GDM1 (cell line): ENCODE measurements at regions not wholly inside any gene's neighbourhood (a gene's known extent, or its start where the extent isn't known, plus 50 kb on each side); places are given as distances from the start of the nearest gene placed in this dataset.

Experiments
- DNase-seq: peaks from one replicate; lab custom pipeline; 2025; lab: John Stamatoyannopoulos, UW

DNA sequence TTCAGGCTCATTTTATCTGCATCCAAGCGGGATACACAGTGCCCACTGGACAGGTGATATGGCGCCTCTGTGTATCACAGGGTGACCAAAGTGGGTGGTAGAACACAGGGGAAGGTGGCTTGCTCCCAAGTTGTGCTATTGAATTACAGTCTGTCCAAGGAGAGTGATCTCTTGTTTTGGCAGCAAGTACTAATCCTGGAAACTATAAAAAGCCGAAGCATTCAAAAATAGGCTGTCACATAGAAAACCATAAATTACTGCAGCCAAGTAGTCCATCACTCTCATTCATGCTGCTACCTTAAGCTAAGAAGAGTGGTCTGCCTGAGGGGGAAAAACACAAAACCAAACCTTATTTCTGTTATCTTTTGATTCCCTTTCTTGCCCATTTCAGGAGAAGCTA is 237.1 kb upstream of the POU3F3 start:
- DNase-seq: no peak

DNA sequence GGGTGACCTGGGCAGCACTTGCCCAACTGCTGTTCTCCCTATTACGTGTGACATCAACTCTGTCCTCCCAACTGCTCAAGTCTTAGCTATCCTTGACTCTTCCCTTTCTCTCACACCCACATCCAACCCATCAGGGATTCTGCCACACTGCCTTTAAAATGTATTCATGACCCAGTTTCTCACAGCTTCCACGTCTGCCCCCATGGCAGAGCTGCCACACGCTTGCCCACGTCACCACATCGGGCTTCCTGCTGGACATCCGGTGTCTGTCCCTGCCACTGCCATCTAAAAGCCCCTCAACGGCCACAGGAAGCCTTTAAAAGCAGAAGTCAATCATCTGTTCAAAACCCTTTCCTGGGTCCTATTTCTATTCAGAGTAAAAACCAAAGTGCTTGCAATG is 233.1 kb upstream of the POU3F3 start:
- no peak for DNase-seq

DNA sequence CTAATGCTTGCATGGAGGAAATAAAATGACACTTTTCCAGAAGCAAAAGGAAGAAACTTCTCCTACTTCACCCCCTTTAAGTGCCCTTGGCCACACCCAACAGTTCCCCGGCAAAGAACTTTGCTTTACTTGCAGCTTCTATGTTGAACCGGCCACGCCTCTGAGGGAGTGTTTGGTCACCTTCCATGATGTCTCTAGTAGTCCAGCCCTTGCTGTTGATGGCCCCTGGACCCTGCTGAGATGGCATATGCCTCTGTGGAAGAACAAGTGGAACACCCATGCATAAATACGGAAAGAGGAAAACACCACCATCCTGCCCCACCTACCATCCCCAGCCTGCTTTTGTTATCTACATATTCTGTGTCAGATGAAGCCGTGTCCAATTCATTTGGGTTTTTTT is 218.3 kb upstream of the POU3F3 start:
- DNase-seq: no peak

DNA sequence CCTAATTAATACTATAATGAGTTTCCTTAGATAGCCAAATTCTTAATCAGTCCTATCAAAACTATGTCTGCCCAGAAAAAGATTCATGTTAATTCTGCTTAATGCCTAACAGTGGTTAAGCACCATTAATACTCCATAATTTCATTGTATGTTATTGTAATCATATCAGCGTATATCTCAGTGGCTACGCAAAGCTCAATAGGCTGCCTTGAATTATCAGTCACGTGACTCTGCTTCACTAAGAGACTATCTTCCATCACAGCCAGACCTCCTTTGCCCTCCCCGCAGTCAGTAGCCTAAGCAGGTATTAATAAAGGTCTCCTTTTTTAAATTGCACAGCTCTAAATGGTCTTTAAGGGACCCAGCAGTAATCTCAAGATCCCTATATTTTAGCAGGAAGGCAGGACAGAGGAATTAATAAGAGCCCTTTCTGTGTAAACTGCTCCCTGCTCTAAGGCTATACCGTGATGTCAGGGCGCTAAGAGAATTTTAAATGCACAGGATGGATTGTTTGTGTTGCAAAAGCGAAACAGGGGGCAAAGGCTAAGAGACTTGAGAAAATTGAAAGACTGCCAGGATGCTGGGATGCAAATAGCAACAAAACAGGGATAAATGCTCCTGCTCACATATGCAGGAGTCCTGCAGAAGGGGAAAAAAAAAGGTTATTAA is 215.6 kb upstream of the POU3F3 start:
- no peak for DNase-seq

DNA sequence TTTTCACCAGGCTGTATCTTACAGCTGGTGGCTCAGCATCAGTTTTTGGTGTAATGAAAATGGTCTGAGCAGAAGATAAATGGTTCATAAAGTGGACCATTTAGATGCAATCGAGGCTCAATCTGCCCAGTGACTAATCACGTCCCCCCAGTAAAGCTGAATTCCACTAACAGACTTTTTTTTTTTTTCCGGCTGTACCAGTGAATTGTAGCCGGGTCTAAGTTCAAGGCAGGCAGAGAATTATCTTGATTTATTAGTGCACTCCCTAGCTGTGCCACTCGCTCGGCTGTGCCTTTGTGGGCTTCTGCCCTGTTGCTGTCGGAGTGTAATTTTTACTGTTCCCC is 215.1 kb upstream of the POU3F3 start:
- no peak for DNase-seq

DNA sequence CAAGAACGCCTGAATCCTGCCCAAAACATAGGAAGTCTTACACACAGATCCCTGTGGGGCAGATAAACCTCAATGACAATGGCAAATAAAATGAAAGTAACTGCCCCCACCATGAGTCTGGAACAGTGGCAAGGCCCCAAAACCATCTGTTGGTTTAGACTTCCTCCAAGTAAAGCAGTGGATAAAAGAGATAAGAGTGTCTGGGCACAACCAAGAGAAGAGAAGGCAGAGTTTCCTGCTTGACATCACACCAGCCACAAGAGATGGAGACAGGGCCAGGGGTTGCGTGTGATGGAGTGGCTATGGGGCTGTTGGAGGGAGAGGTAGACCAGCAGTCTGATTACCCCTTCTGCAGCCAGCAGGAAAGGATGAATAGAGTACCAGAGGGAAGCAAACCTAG is 212.1 kb upstream of the POU3F3 start:
- peak; percentile 93 for DNase-seq

DNA sequence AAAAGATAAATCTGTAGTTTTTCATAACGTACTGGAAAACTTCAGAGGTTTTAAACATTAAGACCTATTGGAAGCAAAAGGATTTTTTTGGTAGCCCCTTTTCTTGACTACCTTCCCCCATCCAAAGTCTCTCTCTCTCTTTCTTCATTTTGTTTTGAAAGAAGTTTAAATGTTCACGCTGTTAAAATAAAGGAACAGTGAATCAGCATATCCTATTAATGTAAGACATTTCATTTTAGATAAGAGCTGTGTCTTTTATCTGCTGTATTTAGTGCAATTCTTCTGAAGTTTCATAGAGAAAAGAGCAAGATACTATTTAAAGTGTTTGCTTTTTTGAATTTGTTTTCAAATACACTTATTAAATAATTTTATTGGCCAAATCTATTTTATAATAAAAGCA is 205.5 kb upstream of the POU3F3 start:
- DNase-seq: no peak

DNA sequence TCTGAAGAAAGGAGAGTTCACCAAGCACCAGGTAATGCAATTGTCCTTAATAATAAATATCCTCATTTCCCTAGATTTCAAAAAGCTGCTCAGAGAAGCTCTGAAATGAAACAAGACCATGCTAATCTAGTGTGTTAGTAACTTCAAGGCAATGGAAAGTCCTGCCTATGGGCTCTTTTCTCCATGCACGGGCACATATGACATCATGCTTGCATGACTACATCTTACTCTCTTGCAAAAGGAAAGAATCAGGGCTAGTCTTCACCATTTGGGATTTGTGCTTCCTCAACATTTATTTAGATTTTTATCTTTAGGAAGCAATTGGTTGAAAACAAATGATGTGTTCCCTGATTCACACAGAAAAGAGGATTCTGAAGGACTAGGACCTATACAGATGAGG is 204.0 kb upstream of the POU3F3 start:
- DNase-seq: no peak

DNA sequence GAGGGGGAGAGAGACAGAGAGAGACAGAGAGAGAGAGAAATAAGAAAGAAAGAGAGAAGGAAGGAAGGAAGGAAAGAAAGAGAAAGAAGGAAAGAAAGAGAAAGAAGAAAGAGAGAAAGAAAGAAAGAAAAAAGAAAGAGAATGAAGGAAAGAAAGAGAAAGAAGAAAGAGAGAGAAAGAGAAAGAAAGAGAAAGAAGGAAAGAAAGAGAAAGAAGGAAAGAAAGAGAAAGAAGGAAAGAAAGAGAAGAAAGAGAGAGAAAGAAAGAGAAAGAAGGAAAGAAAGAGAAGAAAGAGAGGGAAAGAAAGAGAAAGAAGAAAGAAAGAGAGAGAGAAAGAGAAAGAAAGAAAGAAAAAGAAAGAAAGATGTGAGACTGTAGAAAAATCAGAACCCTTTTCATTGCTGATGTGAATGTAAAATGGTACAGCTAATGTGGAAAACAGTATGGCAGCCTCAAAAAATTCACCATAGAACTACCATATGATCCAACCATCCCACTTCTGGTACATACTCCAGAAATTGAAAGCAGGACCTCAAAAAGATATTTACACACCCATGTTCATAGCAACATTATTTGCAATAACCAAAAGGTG is 203.4 kb upstream of the POU3F3 start:
- no peak for DNase-seq

DNA sequence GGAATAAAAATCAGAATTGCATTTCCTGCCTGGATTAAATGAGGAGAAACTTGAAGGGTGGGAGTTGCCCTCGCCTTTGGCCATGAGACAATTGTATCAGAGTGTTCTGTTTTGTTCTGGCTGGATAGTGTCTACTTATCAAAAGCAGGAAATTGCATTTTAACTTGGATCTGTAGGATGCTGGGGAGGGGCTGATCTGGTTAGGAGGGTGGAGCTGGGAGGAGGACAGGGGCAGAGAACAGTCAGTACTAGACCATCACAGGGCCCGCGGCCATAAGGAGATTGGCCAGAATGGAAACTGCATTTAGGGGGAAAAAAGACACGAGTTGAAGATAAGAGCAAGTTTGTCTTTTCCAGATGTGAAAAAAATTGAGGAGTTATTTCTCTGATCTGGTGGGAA is 199.1 kb upstream of the POU3F3 start:
- DNase-seq: no peak

DNA sequence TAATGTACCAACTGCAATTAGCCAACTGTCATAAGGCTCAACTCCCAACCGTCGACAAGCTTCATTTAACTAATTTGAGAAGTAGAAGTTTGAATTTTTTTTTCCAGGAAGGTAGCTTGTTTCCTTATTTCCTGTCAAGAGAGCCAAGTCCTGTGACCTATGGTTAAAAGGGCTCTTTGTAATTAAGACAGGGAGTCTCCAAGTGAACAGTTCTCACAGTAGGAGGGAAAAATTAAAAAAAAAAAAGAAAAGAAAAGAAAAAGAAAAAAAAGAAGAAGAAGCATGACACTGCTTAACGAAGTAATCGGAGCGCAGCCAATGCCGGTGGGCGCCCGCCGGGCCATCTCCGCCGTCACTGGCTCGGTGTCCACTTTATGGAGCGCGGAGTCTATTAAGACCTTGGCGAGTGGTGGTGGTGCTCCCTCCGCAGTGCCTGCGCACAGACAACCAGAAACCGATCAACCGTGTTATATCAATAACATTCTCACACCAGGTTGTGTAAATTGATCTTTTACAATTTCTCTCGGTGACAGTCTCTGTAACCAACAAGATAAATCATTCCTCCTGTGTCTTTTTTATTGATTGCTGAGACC is 197.2 kb upstream of the POU3F3 start:
- peak; percentile 18 for DNase-seq

DNA sequence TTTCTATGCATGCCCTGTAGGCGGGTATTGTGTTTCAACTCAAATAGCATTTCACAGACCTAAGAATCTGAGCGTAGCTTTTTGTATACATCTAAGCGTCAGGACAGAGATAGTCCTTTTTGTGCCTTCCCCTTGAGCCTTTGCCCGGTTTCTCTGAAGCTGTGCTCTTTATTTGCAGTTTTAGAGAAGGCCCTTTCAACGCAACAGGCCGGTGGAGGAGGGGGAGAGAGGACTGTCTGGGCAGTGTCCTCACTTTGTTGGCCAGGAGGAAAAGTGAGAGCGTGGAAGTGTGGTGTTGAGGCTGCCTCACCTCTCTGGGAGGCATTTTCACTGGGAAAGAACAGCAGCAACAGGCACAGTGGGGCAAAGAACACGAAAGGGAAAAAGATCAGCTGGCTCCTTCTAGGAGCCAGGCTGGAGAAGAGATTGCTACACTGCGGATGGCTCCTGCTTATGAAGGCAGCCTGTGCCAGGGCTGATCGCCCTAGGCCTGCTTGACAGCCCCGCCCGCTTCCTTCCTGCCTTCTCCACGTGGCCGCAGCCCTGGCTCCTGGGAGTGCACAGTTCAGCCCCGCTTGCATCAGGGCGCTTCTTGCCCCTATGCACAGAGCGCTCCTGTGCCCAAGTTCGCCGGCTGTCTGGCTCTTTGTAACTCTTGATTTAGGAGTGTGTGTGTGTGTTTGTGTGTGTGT is 195.6 kb upstream of the POU3F3 start:
- peak; percentile 91 for DNase-seq

DNA sequence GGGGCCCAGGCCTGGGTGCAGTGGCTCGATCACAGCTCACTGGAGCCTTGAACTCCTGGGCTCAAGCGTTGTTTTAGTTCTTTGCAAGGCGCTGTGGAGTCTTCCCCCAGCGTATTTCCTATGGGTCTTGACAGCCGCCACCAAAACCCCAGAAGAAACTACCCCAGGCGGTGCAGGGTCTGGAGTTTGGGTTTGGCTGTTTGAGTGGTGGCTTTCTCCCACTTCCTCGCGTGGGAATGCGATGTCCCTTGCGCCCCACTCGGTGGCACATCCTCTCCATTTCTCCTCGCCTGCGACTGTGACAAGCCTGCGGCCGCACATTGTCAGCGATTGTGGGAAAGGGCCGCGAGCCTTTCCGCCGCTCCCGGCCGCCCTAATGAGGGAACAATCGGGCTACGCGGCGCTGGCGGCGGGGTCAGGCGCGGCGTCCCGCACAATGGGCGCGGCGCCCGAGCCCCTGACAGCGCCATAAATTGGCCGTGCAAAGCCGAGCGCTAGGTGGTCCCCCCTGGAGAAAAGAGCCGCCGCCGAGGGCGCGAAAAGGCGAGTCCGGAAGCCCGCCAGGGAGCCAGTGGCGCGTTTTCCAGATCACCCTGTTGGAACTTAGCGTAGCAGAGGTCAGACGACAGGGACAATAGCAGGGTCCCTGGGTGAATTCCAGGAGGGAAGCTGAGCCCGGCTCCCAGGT is 194.9 kb upstream of the POU3F3 start:
- DNase-seq: no peak

DNA sequence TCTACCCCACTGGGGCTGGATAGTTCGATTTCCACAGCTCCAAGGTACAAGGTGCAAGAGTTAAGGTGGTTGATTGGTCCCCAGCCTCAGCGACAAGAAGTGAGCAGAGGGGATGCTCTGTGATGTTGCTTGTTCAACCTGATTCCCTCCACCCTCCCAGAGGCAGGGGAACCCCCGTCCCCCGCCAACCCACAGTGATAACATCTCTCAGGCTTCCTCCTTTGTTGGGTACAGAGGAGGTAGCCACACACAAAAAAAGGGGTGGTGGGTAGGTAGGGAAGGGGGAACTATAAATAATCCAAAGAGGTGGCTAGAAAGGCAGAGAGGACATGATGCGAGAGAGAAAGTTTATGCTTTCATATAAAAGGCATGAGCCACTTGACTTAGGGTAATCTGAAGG is 192.9 kb upstream of the POU3F3 start:
- peak; percentile 60 for DNase-seq

DNA sequence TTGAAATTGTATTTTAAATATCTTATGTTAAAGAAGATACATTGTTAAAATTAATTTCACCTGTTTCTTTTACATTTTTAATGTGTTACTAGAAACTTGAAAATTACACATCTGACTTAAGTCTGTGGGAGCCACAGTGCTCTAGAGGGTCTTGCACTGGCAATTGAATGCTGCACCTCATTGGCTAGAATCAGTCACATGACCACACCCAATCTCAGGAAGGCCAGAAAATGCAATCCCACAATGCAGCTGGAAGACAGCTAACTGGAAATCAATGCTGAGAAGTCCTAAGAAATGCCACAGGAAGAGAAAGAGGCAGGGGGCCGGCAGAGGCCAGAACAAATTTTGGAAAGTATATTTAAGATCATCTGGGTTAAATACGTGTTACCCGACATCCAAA is 189.2 kb upstream of the POU3F3 start:
- DNase-seq: no peak

DNA sequence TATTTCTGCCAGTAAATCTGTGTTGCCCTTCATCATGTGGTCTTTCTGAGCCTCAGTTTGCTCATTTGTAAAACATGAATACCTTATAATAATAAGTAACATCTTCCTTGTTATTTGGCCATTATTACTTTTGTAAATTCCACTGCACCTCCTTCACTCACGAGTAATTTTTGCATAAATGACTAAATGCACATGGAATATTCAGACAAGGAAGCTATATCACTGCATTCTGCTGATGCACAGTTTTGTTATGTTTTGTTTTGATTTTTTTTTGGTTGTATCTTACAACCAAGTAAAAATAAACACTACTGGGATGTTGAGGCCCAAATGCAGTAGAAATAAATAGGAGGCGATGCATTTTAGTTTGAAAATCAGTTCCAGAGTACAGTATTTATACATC is 185.3 kb upstream of the POU3F3 start:
- no peak for DNase-seq

DNA sequence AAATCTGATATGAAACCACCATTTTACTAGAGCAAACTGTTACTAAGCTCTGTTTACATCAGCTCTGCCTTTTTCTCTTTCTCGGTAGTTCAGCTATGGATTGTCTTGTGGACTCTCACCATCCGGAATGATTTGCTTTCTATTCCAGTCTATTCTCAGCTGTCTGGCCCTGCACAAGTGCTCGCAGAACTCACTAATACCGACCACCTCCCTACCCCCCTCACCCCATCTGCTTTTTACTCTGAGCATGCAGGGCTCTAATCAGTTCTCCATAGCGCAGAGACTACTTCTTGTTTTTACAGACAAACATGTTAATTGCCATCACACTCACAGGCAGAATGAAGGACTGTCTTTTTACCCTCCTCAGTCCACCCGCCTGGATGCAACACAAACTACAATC is 180.7 kb upstream of the POU3F3 start:
- peak; percentile 4 for DNase-seq

DNA sequence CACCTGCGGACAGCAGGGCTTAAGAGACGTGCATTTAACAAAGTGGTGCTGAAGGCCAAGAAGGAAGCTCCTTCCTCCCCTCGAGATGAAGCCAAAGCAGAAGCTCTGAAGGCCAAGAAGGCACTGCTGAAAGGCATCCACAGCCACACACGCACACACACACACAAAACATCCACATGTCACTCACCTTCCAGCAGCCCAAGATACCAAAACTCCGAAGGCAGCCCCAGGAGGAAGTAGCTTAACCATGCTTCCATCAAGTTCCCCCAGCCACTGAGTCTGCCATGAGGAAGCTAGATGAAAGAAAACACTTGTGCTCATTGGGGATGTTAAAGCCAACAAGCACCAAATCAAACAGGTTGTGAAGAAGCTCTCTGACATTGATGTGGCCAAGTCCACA is 175.7 kb upstream of the POU3F3 start:
- DNase-seq: peak; percentile 84

DNA sequence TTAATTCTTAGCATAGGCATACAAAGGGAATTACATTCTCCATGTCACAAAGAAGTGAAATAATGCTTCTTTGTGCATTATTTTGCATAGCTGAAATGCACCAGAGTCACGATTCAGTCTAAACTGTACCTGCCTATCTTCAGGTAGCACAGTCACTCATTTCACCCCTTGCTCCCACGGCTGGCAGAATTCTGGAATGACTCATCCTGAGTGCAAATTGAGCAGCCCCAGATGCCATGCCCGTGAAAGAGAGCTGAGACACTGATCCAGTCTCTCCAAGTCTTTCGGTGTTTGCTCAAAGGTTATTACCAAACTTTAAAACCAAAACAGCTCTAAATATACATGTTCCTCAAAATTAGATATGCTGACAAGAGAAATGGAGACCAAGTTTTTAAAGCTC is 168.3 kb upstream of the POU3F3 start:
- DNase-seq: no peak

DNA sequence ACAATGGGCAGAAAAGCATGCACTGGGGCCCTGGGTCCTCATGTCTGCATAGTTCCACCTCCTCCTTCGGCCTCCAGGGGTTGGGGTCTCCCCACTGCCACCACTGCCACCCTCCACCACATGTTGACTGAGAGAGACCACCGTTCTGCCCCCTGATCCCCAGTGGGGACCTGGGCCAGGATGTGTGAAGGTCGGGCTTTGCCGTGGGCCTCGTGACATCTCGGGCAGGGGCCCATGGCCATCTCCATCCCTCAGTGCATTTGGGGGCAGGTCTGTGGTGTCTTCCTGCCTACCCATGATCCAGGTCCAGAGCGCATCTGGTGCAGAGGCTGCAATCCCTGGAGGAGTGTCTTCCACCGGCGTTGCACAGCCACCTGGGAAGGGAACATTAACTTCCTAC is 166.8 kb upstream of the POU3F3 start:
- DNase-seq: no peak

DNA sequence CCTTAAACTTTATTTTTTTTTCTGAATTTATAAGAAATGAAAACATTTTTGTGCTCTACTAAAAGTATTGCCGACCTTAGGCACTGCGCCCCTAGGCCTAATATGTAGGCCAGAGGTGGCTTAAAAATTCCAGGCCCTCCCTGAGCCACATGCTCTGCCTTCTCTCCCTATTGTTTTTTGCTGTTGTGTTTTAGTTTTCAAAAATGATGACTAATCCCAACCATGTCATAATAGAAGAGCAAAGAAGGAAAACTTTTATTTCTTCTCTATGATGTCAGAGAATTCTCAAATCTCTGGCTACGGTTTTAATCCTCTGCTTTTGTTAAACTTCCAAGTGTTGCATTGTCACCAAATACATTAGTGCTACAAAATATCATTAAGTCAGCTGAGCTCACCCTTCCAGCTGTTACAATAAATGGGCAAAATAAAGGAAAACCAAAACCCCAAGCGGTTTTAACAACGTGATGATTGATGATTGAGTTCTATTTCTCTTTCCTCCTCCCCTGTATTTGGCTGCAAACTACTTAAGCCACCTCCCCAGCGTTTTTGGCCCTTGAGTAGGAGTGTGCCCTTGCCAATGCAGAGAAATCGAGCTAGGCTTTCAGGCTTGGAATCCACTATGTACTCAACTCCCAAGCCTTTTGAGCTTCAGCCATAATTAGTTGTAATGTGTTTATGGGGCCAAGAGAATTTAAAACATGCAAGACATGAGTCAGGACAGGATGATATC is 163.5 kb upstream of the POU3F3 start:
- DNase-seq: no peak

DNA sequence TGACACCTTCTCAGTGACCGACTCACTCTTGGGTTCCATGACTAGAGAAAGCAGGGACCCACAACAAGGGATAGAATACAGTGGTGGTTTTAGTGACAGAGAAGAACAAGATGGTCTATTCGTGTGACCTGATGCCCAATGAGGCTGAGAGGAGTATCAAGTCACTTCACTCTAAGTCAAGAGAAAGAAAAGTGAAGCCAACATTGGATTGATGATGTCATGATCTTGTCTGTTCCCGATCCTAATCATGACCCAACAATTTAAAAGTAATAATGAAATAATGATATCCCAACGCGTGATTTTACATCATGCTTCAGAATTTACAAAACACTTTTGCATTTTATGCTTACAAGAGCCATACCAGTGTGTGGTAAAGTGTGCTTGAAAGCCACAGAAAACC is 155.6 kb upstream of the POU3F3 start:
- no peak for DNase-seq
